ENCODE measurements at regions not wholly inside any gene's neighbourhood (a gene's known extent, or its start where the extent isn't known, plus 50 kb on each side); places are given as distances from the start of the nearest gene placed in this dataset.

- TF ChIP-seq, protein P1, sequence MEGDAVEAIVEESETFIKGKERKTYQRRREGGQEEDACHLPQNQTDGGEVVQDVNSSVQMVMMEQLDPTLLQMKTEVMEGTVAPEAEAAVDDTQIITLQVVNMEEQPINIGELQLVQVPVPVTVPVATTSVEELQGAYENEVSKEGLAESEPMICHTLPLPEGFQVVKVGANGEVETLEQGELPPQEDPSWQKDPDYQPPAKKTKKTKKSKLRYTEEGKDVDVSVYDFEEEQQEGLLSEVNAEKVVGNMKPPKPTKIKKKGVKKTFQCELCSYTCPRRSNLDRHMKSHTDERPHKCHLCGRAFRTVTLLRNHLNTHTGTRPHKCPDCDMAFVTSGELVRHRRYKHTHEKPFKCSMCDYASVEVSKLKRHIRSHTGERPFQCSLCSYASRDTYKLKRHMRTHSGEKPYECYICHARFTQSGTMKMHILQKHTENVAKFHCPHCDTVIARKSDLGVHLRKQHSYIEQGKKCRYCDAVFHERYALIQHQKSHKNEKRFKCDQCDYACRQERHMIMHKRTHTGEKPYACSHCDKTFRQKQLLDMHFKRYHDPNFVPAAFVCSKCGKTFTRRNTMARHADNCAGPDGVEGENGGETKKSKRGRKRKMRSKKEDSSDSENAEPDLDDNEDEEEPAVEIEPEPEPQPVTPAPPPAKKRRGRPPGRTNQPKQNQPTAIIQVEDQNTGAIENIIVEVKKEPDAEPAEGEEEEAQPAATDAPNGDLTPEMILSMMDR (IDR thresholded peaks at IDR 0.05), result no peak
- no peak for TF ChIP-seq POLR2A (IDR thresholded peaks at IDR 0.05)
These were observed 500.6 kb upstream of the MYT1L start for GRCh38 chr2:2831633-2832032.

Measured in thyroid gland (tissue), 4 donors.